ENCODE measurements at regions not wholly inside any gene's neighbourhood (a gene's known extent, or its start where the extent isn't known, plus 50 kb on each side); places are given as distances from the start of the nearest gene placed in this dataset.
"Not testable (repeated sequence)": the region's sequence is repeated elsewhere in the genome, so short reads cannot be mapped to it uniquely, and the experiment has no call there.

DNA sequence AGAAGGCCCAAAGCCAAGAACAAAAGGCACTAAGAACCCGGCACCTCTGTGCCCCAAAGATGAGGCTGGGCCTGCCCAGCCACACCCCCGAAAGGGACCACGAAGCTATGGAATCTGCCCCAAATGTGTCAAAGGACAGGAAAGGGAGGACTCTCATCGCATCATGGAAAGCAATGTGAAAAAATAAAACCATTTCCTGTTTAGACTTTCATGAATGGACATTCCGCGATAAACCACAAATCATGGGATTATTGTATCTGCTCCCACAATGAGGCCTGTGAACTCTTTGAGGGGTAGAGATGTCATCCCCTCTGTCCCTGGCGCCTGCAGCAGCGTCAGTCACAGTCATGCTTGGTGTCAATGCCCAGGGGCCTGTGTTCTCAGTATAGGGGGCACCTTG is 135.0 kb downstream of the COPRS start:
- H3K27me3 Mint-ChIP-seq (ENCODE audit: low read depth), result peaks cover 27% of the 10 kb centered on the region
- H3K4me3 Mint-ChIP-seq, result no peak overlapping the region
- peaks cover 17% of the 10 kb centered on the region for H3K4me1 Mint-ChIP-seq
- peaks cover 3% of the 10 kb centered on the region for H3K9me3 Mint-ChIP-seq
- TF ChIP-seq, protein P1, sequence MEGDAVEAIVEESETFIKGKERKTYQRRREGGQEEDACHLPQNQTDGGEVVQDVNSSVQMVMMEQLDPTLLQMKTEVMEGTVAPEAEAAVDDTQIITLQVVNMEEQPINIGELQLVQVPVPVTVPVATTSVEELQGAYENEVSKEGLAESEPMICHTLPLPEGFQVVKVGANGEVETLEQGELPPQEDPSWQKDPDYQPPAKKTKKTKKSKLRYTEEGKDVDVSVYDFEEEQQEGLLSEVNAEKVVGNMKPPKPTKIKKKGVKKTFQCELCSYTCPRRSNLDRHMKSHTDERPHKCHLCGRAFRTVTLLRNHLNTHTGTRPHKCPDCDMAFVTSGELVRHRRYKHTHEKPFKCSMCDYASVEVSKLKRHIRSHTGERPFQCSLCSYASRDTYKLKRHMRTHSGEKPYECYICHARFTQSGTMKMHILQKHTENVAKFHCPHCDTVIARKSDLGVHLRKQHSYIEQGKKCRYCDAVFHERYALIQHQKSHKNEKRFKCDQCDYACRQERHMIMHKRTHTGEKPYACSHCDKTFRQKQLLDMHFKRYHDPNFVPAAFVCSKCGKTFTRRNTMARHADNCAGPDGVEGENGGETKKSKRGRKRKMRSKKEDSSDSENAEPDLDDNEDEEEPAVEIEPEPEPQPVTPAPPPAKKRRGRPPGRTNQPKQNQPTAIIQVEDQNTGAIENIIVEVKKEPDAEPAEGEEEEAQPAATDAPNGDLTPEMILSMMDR (IDR thresholded peaks at IDR 0.05; ENCODE audit: unreplicated experiment in 3 of 3), result no peak
- H3K36me3 Mint-ChIP-seq (ENCODE audit: low read depth), result no peaks in the 10 kb centered on the region
- H3K27ac Mint-ChIP-seq, result peak overlapping the region in 1 of 3 experiments; percentile 45

DNA sequence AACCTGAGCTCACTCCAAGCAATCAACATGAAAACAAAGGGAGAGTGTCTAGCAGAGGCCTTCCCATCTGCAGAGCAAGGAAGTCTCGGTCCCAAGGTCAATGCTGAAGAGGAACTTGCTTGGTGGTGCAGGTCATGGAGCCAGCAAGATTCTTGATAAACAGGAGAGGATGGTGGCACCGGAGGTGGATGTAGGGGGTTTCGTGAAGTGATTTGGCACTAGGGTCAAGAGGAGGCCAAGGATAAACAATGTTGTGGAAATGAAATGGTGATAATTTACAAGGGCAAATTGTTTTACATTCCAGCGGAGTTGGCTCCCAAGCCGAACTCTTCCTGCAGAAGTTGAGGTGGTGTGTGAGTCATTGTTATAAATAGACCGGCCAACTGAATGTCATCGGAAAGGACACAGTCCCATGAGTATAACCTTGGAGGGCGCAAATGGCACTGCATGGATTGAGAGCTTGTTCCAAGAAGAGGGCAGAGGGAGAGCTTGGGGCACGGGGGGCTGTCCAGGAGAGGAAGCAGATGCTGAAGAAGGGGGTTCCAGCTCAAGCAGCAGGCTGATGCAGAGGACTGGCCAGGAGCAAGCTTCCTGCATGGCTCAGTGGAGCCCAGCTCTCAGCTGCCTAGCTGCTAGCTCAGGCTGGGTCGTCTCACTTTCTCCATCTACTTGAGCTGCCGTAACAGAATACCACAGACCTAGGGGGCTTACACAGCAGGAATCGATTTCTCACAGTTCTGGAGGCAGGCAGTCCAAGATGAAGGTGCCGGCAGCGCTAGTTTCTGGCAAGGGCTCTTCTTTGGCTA is 136.6 kb downstream of the COPRS start:
- TF ChIP-seq, protein P1 (IDR thresholded peaks at IDR 0.05; ENCODE audit: unreplicated experiment in 3 of 3), result no peak
- Mint-ChIP-seq H3K27me3 (ENCODE audit: low read depth) (peaks cover 16% of the 10 kb centered on the region), H3K4me3 (no peak overlapping the region), H3K36me3 (ENCODE audit: low read depth) (no peaks in the 10 kb centered on the region), H3K9me3 (peaks cover 3% of the 10 kb centered on the region), H3K27ac (no peak overlapping the region), H3K4me1 (peaks cover 8% of the 10 kb centered on the region)

GRCh38 chr17:31721291-31722025 is 137.6 kb downstream of the COPRS start:
- H3K27ac Mint-ChIP-seq, result no peak overlapping the region
- no peaks in the 10 kb centered on the region for H3K36me3 Mint-ChIP-seq (ENCODE audit: low read depth)
- TF ChIP-seq, protein P1 (IDR thresholded peaks at IDR 0.05; ENCODE audit: unreplicated experiment in 3 of 3), result no peak
- H3K9me3 Mint-ChIP-seq, result peaks cover 3% of the 10 kb centered on the region
- no peak overlapping the region for H3K4me3 Mint-ChIP-seq
- H3K4me1 Mint-ChIP-seq, result peaks cover 8% of the 10 kb centered on the region
- peaks cover 16% of the 10 kb centered on the region for H3K27me3 Mint-ChIP-seq (ENCODE audit: low read depth)

DNA sequence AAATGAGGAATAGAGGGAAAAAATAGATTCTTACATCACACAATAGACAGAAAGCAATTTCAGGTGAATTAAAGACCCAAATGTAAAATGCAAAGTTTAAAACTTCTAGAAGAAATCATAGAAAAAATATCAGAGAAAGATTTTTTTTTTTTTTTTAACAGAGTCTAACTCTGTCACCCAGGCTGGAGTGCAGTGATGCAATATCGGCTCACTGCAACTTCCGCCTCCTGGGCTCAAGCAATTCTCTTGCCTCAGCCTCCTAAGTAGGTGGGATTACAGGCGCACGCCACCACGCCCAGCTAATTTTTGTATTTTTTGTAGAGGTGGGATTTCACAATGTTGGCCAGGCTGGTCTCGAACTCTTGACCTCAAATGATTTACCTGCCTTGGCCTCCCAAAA is 141.8 kb downstream of the COPRS start:
- not testable (repeated sequence) for H3K9me3 Mint-ChIP-seq; H3K27ac Mint-ChIP-seq; H3K4me1 Mint-ChIP-seq; H3K36me3 Mint-ChIP-seq (ENCODE audit: low read depth); H3K27me3 Mint-ChIP-seq (ENCODE audit: low read depth); H3K4me3 Mint-ChIP-seq

GRCh38 chr17:31715446-31715845 is 143.6 kb downstream of the COPRS start:
- no peaks in the 10 kb centered on the region for H3K4me1 Mint-ChIP-seq
- peaks cover 2% of the 10 kb centered on the region for H3K9me3 Mint-ChIP-seq
- TF ChIP-seq, protein P1 (IDR thresholded peaks at IDR 0.05; ENCODE audit: unreplicated experiment in 3 of 3), result no peak

DNA sequence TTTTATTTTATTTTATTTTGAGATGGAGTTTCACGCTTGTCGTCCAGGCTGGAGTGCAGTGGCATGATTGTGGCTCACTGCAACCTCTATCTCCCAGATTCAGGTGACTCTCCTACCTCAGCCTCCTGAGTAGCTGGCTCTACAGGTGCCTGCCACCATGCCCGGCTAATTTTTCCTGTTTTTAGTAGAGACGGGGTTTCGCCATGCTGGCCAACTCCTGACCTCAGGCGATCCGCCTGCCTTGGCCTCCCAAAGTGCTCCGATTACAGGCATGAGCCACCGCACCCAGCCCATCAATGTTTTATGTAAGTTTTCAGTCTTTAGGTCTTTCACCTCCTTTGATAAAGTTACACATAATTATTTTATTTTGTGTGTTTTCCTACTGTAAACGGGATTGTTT is 154.6 kb downstream of the COPRS start:
- Mint-ChIP-seq H3K4me3 (no peak overlapping the region), H3K27me3 (ENCODE audit: low read depth) (peaks cover 4% of the 10 kb centered on the region), H3K27ac (no peak overlapping the region), H3K36me3 (ENCODE audit: low read depth) (peaks cover 4% of the 10 kb centered on the region), H3K4me1 (no peaks in the 10 kb centered on the region), H3K9me3 (peaks cover 20% of the 10 kb centered on the region)
- TF ChIP-seq, protein P1 (IDR thresholded peaks at IDR 0.05; ENCODE audit: unreplicated experiment in 3 of 3), result no peak

More at GRCh38 chr17:31715446-31715845, 143.6 kb downstream of the COPRS start:
- H3K27ac Mint-ChIP-seq, result no peak overlapping the region
- no peaks in the 10 kb centered on the region for H3K36me3 Mint-ChIP-seq (ENCODE audit: low read depth)
- peaks cover 3% of the 10 kb centered on the region for H3K27me3 Mint-ChIP-seq (ENCODE audit: low read depth)
- H3K4me3 Mint-ChIP-seq, result no peak overlapping the region

All from nephron (organoid).